Lower leg skin (tissue), 4 donors: ENCODE measurements at regions not wholly inside any gene's neighbourhood (a gene's known extent, or its start where the extent isn't known, plus 50 kb on each side); places are given as distances from the start of the nearest gene placed in this dataset.

ENCODE experiments used
- DNase-seq, 2 donors: peaks; one replicate each; pipeline ENCODE4 v3.0.0-alpha.2; 2019; ENCODE audit warnings: low spot score in 2 of 2
- H3K4me3 ChIP-seq: fragments of 200-600 bp; sonication (generic); 2 replicates; pipeline ENCODE4 v1.5.1; 2017; ENCODE audit warnings: mild to moderate bottlenecking, low read depth; ENCODE audit not compliant: poor library complexity, severe bottlenecking
- CTCF ChIP-seq, 3 donors: fragments of 450-650 bp; IDR thresholded peaks; one replicate each; pipeline ENCODE4 v1.5.1; 2016; ENCODE audit warnings: antibody characterized with exemption in 3 of 3, mild to moderate bottlenecking in 3 of 3, moderate library complexity in 2 of 3
- POLR2A ChIP-seq, 2 donors: fragments of 450-650 bp; IDR thresholded peaks; one replicate each; pipeline ENCODE4 v1.6.1; 2016 to 2017; ENCODE audit warnings: antibody characterized with exemption in 2 of 2, mild to moderate bottlenecking in 1 of 2, moderate library complexity in 1 of 2
- WGBS, 2 donors: methylation state at CpG; one replicate each; pipeline ENCODE4 v1.1.5; 2018; 5-methylcytosine and 5-hydroxymethylcytosine counted together
- intact Hi-C: fragments of 100-400 bp; cut with DNase I; formaldehyde crosslinking; loops from one replicate; pipeline ENCODE4 v1.15.0; 2023; ENCODE audit warnings: low total_unique reads

GRCh38 chr2:157193461-157193860, 64.0 kb upstream of the GALNT5 start:
- intact Hi-C loops: no loop called here
- no peak overlapping the region for H3K4me3 ChIP-seq
- DNase-seq: no peak
- TF ChIP-seq CTCF (IDR thresholded peaks at IDR 0.05): no peak
- TF ChIP-seq POLR2A (IDR thresholded peaks at IDR 0.05): no peak

GRCh38 chr2:157194097-157194688, 63.3 kb upstream of the GALNT5 start:
- DNase-seq: peak in 1 of 2 donors; percentile 23
- intact Hi-C loops: no loop called here
- 3 to 5% methylated on average over 2 of the region's 2 CpGs for WGBS, 2 donors
- TF ChIP-seq CTCF (IDR thresholded peaks at IDR 0.05): no peak
- no peak for TF ChIP-seq POLR2A (IDR thresholded peaks at IDR 0.05)
- H3K4me3 ChIP-seq: no peak overlapping the region

GRCh38 chr2:157194844-157195243, 62.7 kb upstream of the GALNT5 start:
- intact Hi-C loops: no loop called here

GRCh38 chr2:157196956-157197355, 60.5 kb upstream of the GALNT5 start:
- intact Hi-C loops: no loop called here
- no peak for TF ChIP-seq POLR2A (IDR thresholded peaks at IDR 0.05)
- TF ChIP-seq CTCF (IDR thresholded peaks at IDR 0.05): no peak
- no peak for DNase-seq
- no peak overlapping the region for H3K4me3 ChIP-seq
- 83 to 85% methylated on average over 7 of the region's 7 CpGs for WGBS, 2 donors

More at GRCh38 chr2:157194844-157195243, 62.7 kb upstream of the GALNT5 start:
- no peak overlapping the region for H3K4me3 ChIP-seq
- no peak for TF ChIP-seq CTCF (IDR thresholded peaks at IDR 0.05)
- no peak for TF ChIP-seq POLR2A (IDR thresholded peaks at IDR 0.05)
- no peak for DNase-seq
- 71 to 76% methylated on average over 4 of the region's 4 CpGs for WGBS, 2 donors

- 85 to 93% methylated on average over 1 of the region's 1 CpG for WGBS, 2 donors
- intact Hi-C loops: no loop called here
- TF ChIP-seq POLR2A (IDR thresholded peaks at IDR 0.05) (no peak), CTCF (IDR thresholded peaks at IDR 0.05) (no peak)
Observed at GRCh38 chr2:157197848-157198247, 59.7 kb upstream of the GALNT5 start.

GRCh38 chr2:157203651-157204050, 53.9 kb upstream of the GALNT5 start:
- TF ChIP-seq CTCF (IDR thresholded peaks at IDR 0.05) (no peak), POLR2A (IDR thresholded peaks at IDR 0.05) (no peak)
- intact Hi-C loops: no loop called here
- WGBS, 2 donors: 89% methylated on average over 4 of the region's 4 CpGs
- no peak overlapping the region for H3K4me3 ChIP-seq
- DNase-seq: no peak

More at GRCh38 chr2:157197848-157198247, 59.7 kb upstream of the GALNT5 start:
- no peak overlapping the region for H3K4me3 ChIP-seq
- no peak for DNase-seq
